Liver (tissue), 8 donors: ENCODE measurements at regions not wholly inside any gene's neighbourhood (a gene's known extent, or its start where the extent isn't known, plus 50 kb on each side); places are given as distances from the start of the nearest gene placed in this dataset.

ENCODE experiments used
- DNase-seq: peaks from one replicate; pipeline ENCODE4 v3.0.0-alpha.2; 2017; ENCODE audit warnings: low spot score
- H3K27ac ChIP-seq, 2 donors: one replicate each; pipeline ENCODE4 v1.7.0; 2013; ENCODE audit warnings: inconsistent platforms in 2 of 2, low read length in 2 of 2, control low read depth in 1 of 2, low read depth in 1 of 2, mild to moderate bottlenecking in 1 of 2
- H3K27me3 ChIP-seq, 4 donors: one replicate each; pipeline versions ENCODE4 v1.6.1 to v1.7.0; 2013; ENCODE audit warnings: low read length in 3 of 4, inconsistent platforms in 1 of 4, mild to moderate bottlenecking in 1 of 4, moderate library complexity in 1 of 4; ENCODE audit not compliant: control insufficient read depth in 4 of 4, insufficient read depth in 4 of 4
- H3K36me3 ChIP-seq, 4 donors: one replicate each; pipeline versions ENCODE4 v1.6.1 to v1.7.0; 2013; ENCODE audit warnings: low read length in 3 of 4, mild to moderate bottlenecking in 3 of 4, low read depth in 1 of 4, moderate library complexity in 1 of 4; ENCODE audit not compliant: control insufficient read depth in 4 of 4, insufficient read depth in 3 of 4
- H3K4me1 ChIP-seq, 4 donors: one replicate each; pipeline versions ENCODE4 v1.6.1 to v1.7.0; 2013; ENCODE audit warnings: low read length in 3 of 4, mild to moderate bottlenecking in 3 of 4, moderate library complexity in 1 of 4; ENCODE audit not compliant: control insufficient read depth in 4 of 4, insufficient read depth in 4 of 4
- H3K4me3 ChIP-seq, 3 donors: one replicate each; pipeline versions ENCODE4 v1.6.1 to v1.7.0; 2013; ENCODE audit warnings: low read length in 3 of 3, control low read depth in 1 of 3, low read depth in 1 of 3, mild to moderate bottlenecking in 1 of 3
- H3K9ac ChIP-seq, 2 donors: one replicate each; pipeline ENCODE4 v1.7.0; 2013; ENCODE audit warnings: low read length in 2 of 2, mild to moderate bottlenecking in 2 of 2, moderate library complexity in 2 of 2, control low read depth in 1 of 2, low read depth in 1 of 2
- H3K9me3 ChIP-seq, 4 donors: one replicate each; pipeline versions ENCODE4 v1.6.1 to v1.7.0; 2013; ENCODE audit warnings: low read length in 3 of 4; ENCODE audit not compliant: control insufficient read depth in 4 of 4
- CTCF ChIP-seq: fragments of 150-350 bp; IDR thresholded peaks from 2 replicates; pipeline ENCODE4 v1.5.1; 2017; ENCODE audit warnings: improper control_type of control experiment, low read depth, low read length; ENCODE audit not compliant: missing input control
- EGR1 ChIP-seq, 2 donors: IDR thresholded peaks; 2 replicates each; pipeline ENCODE4 v1.6.1; 2016 to 2018; ENCODE audit warnings: antibody characterized with exemption in 2 of 2, low read depth in 2 of 2
- FOXA1 ChIP-seq: IDR thresholded peaks from 2 replicates; pipeline ENCODE4 v1.6.1; 2016; ENCODE audit warnings: antibody characterized with exemption
- FOXA2 ChIP-seq: IDR thresholded peaks from 2 replicates; pipeline ENCODE4 v1.6.1; 2016; ENCODE audit warnings: antibody characterized with exemption
- GABPA ChIP-seq, 2 donors: IDR thresholded peaks in 1 of 2; conservative IDR thresholded peaks in 1 of 2; 2 replicates each; pipeline ENCODE4 v1.6.1; 2016; ENCODE audit warnings: antibody characterized with exemption in 2 of 2, mild to moderate bottlenecking in 1 of 2, moderate library complexity in 1 of 2
- HNF4G ChIP-seq: IDR thresholded peaks from 2 replicates; pipeline ENCODE4 v1.6.1; 2016; ENCODE audit warnings: antibody characterized with exemption
- NR2F2 ChIP-seq: IDR thresholded peaks from 2 replicates; pipeline ENCODE4 v1.6.1; 2016; ENCODE audit warnings: antibody characterized with exemption
- REST ChIP-seq: IDR thresholded peaks from 2 replicates; pipeline ENCODE4 v1.6.1; 2016; ENCODE audit warnings: antibody characterized with exemption, mild to moderate bottlenecking
- RXRA ChIP-seq, 2 donors: IDR thresholded peaks; 2 replicates each; pipeline ENCODE4 v1.6.1; 2017 to 2018; ENCODE audit warnings: antibody characterized with exemption in 2 of 2, mild to moderate bottlenecking in 1 of 2
- SP1 ChIP-seq: IDR thresholded peaks from 2 replicates; pipeline ENCODE4 v1.6.1; 2018; ENCODE audit warnings: antibody characterized with exemption, mild to moderate bottlenecking
- TAF1 ChIP-seq: conservative IDR thresholded peaks from 2 replicates; pipeline ENCODE4 v1.6.1; 2016; ENCODE audit warnings: antibody characterized with exemption, mild to moderate bottlenecking
- YY1 ChIP-seq: IDR thresholded peaks from 2 replicates; pipeline ENCODE4 v1.6.1; 2016; ENCODE audit warnings: antibody characterized with exemption, mild to moderate bottlenecking
- ZBTB33 ChIP-seq: IDR thresholded peaks from 2 replicates; pipeline ENCODE4 v1.6.1; 2016; ENCODE audit warnings: antibody characterized with exemption
- whole genome bisulfite sequencing: extraction: QIAGEN DNeasy Blood & Tissue Kit; methylation state at CpG from one replicate; pipeline ENCODE4 v1.1.7; 2013; 5-methylcytosine and 5-hydroxymethylcytosine counted together
- TF ChIP-seq, protein P1 (sequence below): IDR thresholded peaks from 2 replicates; pipeline ENCODE4 v1.6.1; 2016; ENCODE audit warnings: antibody characterized with exemption
- TF ChIP-seq, protein P2 (sequence below): IDR thresholded peaks from 2 replicates; pipeline ENCODE4 v1.6.1; 2016; ENCODE audit warnings: antibody characterized with exemption
- donor health status: healthy.
- donor health status: healthy.
- donor health status: healthy.
- donor health status: healthy.
- donor health status: healthy.

GRCh38 chr19:28563964-28564921 is 648.7 kb downstream of the UQCRFS1 start:
- Histone ChIP-seq H3K36me3 (no peaks in the 10 kb centered on the region), H3K9me3 (no peaks in the 10 kb centered on the region), H3K4me1 (peaks cover 5 to 17% (median 8%) of the 10 kb centered on the region in 4 donors), H3K27me3 (no peaks in the 10 kb centered on the region), H3K9ac (no peak overlapping the region), H3K4me3 (no peak overlapping the region), H3K27ac (no peak overlapping the region)
- WGBS, result 77% methylated on average over 13 of the region's 13 CpGs
- no peak for DNase-seq
- TF ChIP-seq, protein P1, sequence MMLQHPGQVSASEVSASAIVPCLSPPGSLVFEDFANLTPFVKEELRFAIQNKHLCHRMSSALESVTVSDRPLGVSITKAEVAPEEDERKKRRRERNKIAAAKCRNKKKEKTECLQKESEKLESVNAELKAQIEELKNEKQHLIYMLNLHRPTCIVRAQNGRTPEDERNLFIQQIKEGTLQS, result no peak
- no peak for TF ChIP-seq EGR1 (IDR thresholded peaks at IDR 0.05; ENCODE audit: low read depth in 2 of 2)
- no peak for TF ChIP-seq HNF4G
- no peak for TF ChIP-seq TAF1
- no peak for TF ChIP-seq RXRA (IDR thresholded peaks at IDR 0.05)
- no peak for TF ChIP-seq GABPA (IDR thresholded peaks at IDR 0.05 in 1 of 2, conservative IDR thresholded peaks at IDR 0.05 in 1 of 2)
- no peak for TF ChIP-seq REST
- no peak for TF ChIP-seq FOXA2
- no peak for TF ChIP-seq SP1
- TF ChIP-seq YY1, result no peak
- TF ChIP-seq ZBTB33, result no peak
- TF ChIP-seq NR2F2, result no peak
- no peak for TF ChIP-seq FOXA1
- TF ChIP-seq, protein P2, sequence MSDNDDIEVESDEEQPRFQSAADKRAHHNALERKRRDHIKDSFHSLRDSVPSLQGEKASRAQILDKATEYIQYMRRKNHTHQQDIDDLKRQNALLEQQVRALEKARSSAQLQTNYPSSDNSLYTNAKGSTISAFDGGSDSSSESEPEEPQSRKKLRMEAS, result no peak
- no peak for TF ChIP-seq CTCF
